MM.1S (cell line): ENCODE measurements at regions not wholly inside any gene's neighbourhood (a gene's known extent, or its start where the extent isn't known, plus 50 kb on each side); places are given as distances from the start of the nearest gene placed in this dataset.

Experiments used
- CTCF ChIP-seq: fragments of 300-600 bp; sonication (generic); IDR thresholded peaks from 2 replicates; pipeline ENCODE4 v1.5.1; 2016; ENCODE audit warnings: antibody characterized with exemption, low read length, mixed read lengths
- EZH2 ChIP-seq: fragments of 300-600 bp; sonication (generic); optimal IDR thresholded peaks from 2 replicates; pipeline ENCODE3; 2017; ENCODE audit warnings: low read depth, mild to moderate bottlenecking, antibody characterized with exemption, low read length, mixed read lengths

- TF ChIP-seq CTCF (no peak), EZH2 (no peak)
Observed at GRCh38 chr9:97802276-97802675, 50.8 kb upstream of the FOXE1 start.
